Loucy (cell line): ENCODE measurements at regions not wholly inside any gene's neighbourhood (a gene's known extent, or its start where the extent isn't known, plus 50 kb on each side); places are given as distances from the start of the nearest gene placed in this dataset.

Source experiments
- CTCF ChIP-seq: fragments of 200-600 bp; sonication (generic); conservative IDR thresholded peaks from 2 replicates; pipeline ENCODE4 v1.5.1; 2014; ENCODE audit warnings: mild to moderate bottlenecking, antibody characterized with exemption, low read length
- EZH2phosphoT487 ChIP-seq: fragments of 200-600 bp; IDR thresholded peaks from 2 replicates; pipeline ENCODE4 v1.6.1; 2018; ENCODE audit warnings: antibody characterized with exemption, mild to moderate bottlenecking, moderate library complexity, borderline replicate concordance

GRCh38 chr9:1421436-1421835 is 371.3 kb downstream of the DMRT2 start:
- TF ChIP-seq CTCF (no peak), EZH2phosphoT487 (no peak)
